BLaER1 treated with 17β-estradiol and CSF1 and Interleukin-3, amounts not matched to agents 10 nM and 100 nM (cell line): ENCODE measurements at regions not wholly inside any gene's neighbourhood (a gene's known extent, or its start where the extent isn't known, plus 50 kb on each side); places are given as distances from the start of the nearest gene placed in this dataset.

Experiments used
- H3K27ac ChIP-seq, 11 experiments: shearing (Covaris generic); formaldehyde crosslinking; 2 replicates each; pipeline ENCODE4 v1.8.1; 2022
- H3K27me3 ChIP-seq, 11 experiments: shearing (Covaris generic); formaldehyde crosslinking; 2 replicates each; pipeline ENCODE4 v1.8.1; 2022
- H3K36me3 ChIP-seq, 11 experiments: shearing (Covaris generic); formaldehyde crosslinking; 2 replicates each; pipeline ENCODE4 v1.8.1; 2022
- H3K4me1 ChIP-seq, 10 experiments: shearing (Covaris generic); formaldehyde crosslinking; 2 replicates each; pipeline ENCODE4 v1.8.1; 2022
- H3K4me2 ChIP-seq, 11 experiments: shearing (Covaris generic); formaldehyde crosslinking; 2 replicates each; pipeline ENCODE4 v1.8.1; 2022
- H3K4me3 ChIP-seq, 10 experiments: shearing (Covaris generic); formaldehyde crosslinking; 2 replicates each; pipeline ENCODE4 v1.8.1; 2022
- H3K9ac ChIP-seq, 11 experiments: shearing (Covaris generic); formaldehyde crosslinking; 2 replicates each; pipeline ENCODE4 v1.8.1; 2022
- H3K9me3 ChIP-seq, 11 experiments: shearing (Covaris generic); formaldehyde crosslinking; replicated peaks in 1 of 11; 2 replicates each; pipeline ENCODE4 v1.8.1; 2022
- H4K20me1 ChIP-seq, 11 experiments: shearing (Covaris generic); formaldehyde crosslinking; 2 replicates each; pipeline ENCODE4 v1.8.1; 2022
- Cebpa-rat ChIP-seq, 11 experiments: shearing (Covaris generic); IDR thresholded peaks; 2 replicates each; pipeline ENCODE4 v1.8.1; 2022

DNA sequence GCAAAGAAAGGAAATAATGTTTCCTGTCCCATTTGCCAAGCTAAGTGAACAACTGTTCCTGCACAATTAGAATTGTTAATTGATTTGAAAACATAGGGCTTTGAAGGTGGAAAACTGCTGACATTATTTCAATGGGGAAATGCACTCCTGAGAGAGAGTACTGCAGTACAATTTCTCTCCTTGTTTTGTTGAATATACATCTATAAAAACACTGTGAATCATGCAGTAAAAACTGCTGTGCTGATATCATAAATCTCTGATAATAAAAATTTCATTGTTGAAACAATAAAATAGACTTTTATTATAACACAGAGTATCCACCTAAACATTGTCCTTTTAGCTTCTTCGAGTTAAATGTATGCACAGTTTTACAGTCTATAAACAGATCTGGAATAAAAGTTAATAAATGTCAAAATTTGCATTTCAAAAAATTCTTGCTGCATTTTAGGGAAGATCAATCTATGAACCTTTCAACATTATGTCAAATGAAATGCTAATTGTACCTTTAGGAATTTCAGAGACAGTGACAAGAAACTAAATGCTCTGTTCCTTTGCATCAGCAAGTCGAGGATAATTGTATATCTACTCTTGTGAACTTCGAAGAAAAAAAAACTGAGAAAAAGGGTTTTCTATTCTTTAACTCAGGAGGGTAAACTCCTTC, 328.2 kb upstream of the DACH1 start:
- Histone ChIP-seq H3K27me3 (no peaks in the 10 kb centered on the region), H3K4me3 (no peak overlapping the region), H3K9me3 (no peaks in the 10 kb centered on the region), H3K4me1 (peaks cover 0 to 8% (median 0%) of the 10 kb centered on the region in 10 experiments; a peak in 2 of 20 replicates), H4K20me1 (no peaks in the 10 kb centered on the region), H3K9ac (no peak overlapping the region), H3K36me3 (no peaks in the 10 kb centered on the region), H3K27ac (no peak overlapping the region), H3K4me2 (no peak overlapping the region)
- no peak for TF ChIP-seq Cebpa-rat (IDR thresholded peaks at IDR 0.05)

DNA sequence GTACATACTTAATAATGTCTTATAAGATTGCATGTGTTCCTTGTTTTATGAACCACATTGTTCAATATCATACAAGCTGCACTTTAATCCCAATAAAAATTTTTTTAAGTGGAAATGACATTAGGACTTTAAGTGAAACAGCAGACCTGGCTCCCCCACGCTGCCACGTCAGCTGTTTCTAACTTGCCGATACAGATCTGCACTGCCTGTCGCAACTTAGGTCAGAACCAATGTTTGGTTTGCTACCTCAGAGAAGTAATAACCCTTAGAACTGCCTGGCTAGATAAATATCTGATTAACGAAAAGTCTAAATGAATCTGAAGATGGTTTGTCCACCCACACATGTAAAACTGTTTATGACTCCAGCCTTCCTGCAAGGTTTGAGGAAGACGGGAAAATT, 327.5 kb upstream of the DACH1 start:
- Histone ChIP-seq H3K9ac (no peak overlapping the region), H3K27me3 (no peaks in the 10 kb centered on the region), H4K20me1 (no peaks in the 10 kb centered on the region)

GRCh38 chr13:72186730-72187422, 319.9 kb upstream of the DACH1 start:
- H3K4me3 ChIP-seq = no peak overlapping the region
- no peaks in the 10 kb centered on the region for H3K4me1 ChIP-seq
- no peak overlapping the region for H3K4me2 ChIP-seq
- no peak overlapping the region for H3K9ac ChIP-seq
- H4K20me1 ChIP-seq = no peaks in the 10 kb centered on the region
- H3K27ac ChIP-seq = no peak overlapping the region
- TF ChIP-seq Cebpa-rat (IDR thresholded peaks at IDR 0.05) = no peak
- H3K36me3 ChIP-seq = no peaks in the 10 kb centered on the region
- H3K9me3 ChIP-seq = no peaks in the 10 kb centered on the region
- H3K27me3 ChIP-seq = no peaks in the 10 kb centered on the region

More for the DNA sequence above, 327.5 kb upstream of the DACH1 start:
- Histone ChIP-seq H3K4me2 (no peak overlapping the region), H3K4me3 (no peak overlapping the region), H3K27ac (no peak overlapping the region), H3K9me3 (no peaks in the 10 kb centered on the region), H3K36me3 (no peaks in the 10 kb centered on the region), H3K4me1 (peaks cover 0 to 8% (median 0%) of the 10 kb centered on the region in 10 experiments; a peak in 2 of 20 replicates)
- TF ChIP-seq Cebpa-rat (IDR thresholded peaks at IDR 0.05) = no peak

DNA sequence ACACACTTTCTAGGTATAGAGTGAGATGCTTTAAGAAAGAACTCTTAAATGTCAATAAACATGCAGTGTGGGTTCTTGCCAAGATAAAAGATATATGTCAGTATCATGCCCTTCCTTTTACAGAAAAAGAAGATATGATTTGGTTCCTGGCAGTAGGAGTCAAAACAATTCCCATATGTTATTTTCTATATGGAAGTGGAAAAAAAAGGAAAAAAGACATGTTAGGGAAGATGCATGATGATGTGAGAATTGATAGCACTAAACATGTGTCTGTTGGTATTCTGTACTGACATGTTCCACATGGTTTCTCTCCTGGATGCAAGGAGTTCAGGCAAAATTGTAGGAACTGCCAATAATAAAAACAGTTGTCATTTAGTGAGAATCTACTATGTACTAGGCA, 318.8 kb upstream of the DACH1 start:
- Histone ChIP-seq H3K9me3 (no peaks in the 10 kb centered on the region), H3K4me1 (no peaks in the 10 kb centered on the region), H3K4me2 (no peak overlapping the region), H3K9ac (no peak overlapping the region), H3K36me3 (no peaks in the 10 kb centered on the region), H3K4me3 (no peak overlapping the region), H3K27me3 (no peaks in the 10 kb centered on the region), H3K27ac (no peak overlapping the region), H4K20me1 (no peaks in the 10 kb centered on the region)
- TF ChIP-seq Cebpa-rat (IDR thresholded peaks at IDR 0.05) = no peak

DNA sequence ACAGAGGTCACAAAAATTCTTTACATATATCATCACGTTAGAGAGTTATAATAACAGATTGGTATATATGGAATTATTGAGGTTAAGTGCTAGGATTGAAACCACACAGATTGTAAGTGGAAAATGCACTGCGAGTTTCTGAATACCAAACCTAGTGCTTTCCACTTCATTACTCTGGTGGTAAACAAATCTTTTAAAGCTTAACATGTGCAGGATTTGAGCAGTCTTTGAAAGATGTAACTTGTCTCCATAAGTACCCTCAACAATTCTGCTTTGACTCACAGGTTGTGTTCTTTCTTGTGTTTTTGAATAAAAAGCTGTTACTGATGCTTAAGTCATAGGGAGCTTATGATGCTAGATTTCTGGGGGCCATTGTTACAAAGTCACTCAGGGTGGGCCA, 314.7 kb upstream of the DACH1 start:
- H3K9me3 ChIP-seq = no peaks in the 10 kb centered on the region
- no peaks in the 10 kb centered on the region for H3K36me3 ChIP-seq
- no peaks in the 10 kb centered on the region for H4K20me1 ChIP-seq
- H3K4me3 ChIP-seq = no peak overlapping the region
- no peak overlapping the region for H3K27ac ChIP-seq
- no peak overlapping the region for H3K4me2 ChIP-seq
- H3K27me3 ChIP-seq = no peaks in the 10 kb centered on the region
- no peaks in the 10 kb centered on the region for H3K4me1 ChIP-seq
- no peak overlapping the region for H3K9ac ChIP-seq
- no peak for TF ChIP-seq Cebpa-rat (IDR thresholded peaks at IDR 0.05)

DNA sequence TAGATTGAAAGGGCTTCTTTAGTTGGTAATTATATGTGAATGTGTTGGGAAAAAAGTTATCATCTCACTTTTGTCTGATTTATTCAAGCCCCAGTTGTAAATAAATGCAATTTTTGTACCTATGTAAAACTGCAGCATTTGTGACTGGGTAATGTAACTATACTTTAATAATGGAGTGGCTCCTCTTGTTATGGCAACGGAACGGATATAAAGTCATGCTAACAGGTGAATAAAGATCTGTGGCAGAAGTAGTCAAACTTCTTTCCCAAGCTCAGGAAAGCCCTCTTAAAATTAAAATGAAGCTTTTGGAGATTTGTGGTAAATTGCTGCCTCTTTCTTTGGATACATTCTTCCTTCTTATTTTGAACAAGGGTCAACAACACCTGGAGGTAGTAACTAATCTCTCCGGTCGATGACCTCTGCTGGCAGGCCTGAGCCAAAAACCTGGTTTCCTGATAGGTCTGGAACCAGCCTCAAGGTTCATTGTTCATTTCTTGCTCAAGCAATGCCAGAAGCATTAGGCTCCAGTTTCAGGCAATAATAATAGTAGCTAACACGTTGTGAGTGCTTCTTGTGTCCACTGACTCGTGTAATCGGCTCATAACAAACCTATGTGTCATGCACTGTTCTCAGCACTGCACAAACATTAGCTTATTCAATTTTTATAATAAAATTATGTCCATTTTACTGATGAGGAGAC, 313.4 kb upstream of the DACH1 start:
- H3K4me3 ChIP-seq = no peak overlapping the region
- H3K4me1 ChIP-seq = no peaks in the 10 kb centered on the region
- TF ChIP-seq Cebpa-rat (IDR thresholded peaks at IDR 0.05) = no peak
- H3K4me2 ChIP-seq = no peak overlapping the region
- H3K36me3 ChIP-seq = no peaks in the 10 kb centered on the region
- no peaks in the 10 kb centered on the region for H3K27me3 ChIP-seq
- H4K20me1 ChIP-seq = no peaks in the 10 kb centered on the region
- no peaks in the 10 kb centered on the region for H3K9me3 ChIP-seq
- no peak overlapping the region for H3K27ac ChIP-seq
- H3K9ac ChIP-seq = no peak overlapping the region

DNA sequence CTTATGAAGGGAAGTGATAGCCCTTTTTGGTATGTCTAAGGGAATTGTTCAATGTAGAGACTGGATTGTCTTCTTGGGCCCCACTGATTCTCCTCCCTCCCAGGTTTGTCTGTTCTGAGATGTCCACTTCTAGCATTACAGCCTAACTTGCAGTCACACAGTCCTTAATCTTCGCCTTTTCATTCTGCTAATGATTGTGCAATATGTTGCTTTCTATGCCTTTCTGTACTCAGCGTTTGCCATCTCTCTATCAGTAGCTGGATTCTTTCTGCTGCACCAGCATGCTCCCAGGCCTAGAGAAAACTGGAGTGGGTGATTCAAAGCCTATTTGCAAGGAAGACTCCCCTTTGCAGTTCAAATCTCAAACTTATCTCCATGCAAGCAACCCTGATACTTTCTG, 307.5 kb upstream of the DACH1 start:
- Histone ChIP-seq H3K4me2 (no peak overlapping the region), H3K9ac (no peak overlapping the region), H3K27me3 (no peaks in the 10 kb centered on the region), H3K36me3 (no peaks in the 10 kb centered on the region), H3K27ac (no peak overlapping the region), H4K20me1 (no peaks in the 10 kb centered on the region), H3K4me3 (no peak overlapping the region), H3K4me1 (no peaks in the 10 kb centered on the region), H3K9me3 (no peaks in the 10 kb centered on the region)
- peak in 6 of 11 experiments; percentile 34 to 85 (median 62); a peak in 10 of 22 replicates for TF ChIP-seq Cebpa-rat (IDR thresholded peaks at IDR 0.05)

DNA sequence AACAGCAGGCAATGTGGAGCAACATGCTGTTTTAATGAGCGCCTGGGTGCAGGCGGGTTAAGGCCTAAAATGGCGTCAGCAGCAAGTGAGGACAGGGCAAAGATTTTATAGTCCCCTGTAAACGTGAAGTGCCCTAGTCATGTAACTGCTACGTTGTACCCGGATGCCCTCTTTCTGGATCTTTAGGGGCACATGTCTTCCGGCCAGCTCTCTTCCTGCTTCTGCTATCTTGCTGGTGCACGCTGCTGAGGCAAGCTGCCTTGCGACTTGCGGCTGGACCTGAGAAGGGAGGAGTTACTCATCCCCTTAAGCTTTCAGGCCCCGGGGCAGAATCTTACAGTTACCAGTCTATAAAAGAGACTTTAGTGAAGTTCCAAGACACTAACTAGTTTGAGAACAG, 303.6 kb upstream of the DACH1 start:
- no peaks in the 10 kb centered on the region for H3K9me3 ChIP-seq
- H3K27ac ChIP-seq = no peak overlapping the region
- no peak overlapping the region for H3K4me3 ChIP-seq
- no peaks in the 10 kb centered on the region for H3K4me1 ChIP-seq
- no peak for TF ChIP-seq Cebpa-rat (IDR thresholded peaks at IDR 0.05)
- H3K36me3 ChIP-seq = no peaks in the 10 kb centered on the region
- no peak overlapping the region for H3K4me2 ChIP-seq
- no peaks in the 10 kb centered on the region for H3K27me3 ChIP-seq
- no peak overlapping the region for H3K9ac ChIP-seq
- H4K20me1 ChIP-seq = no peaks in the 10 kb centered on the region

DNA sequence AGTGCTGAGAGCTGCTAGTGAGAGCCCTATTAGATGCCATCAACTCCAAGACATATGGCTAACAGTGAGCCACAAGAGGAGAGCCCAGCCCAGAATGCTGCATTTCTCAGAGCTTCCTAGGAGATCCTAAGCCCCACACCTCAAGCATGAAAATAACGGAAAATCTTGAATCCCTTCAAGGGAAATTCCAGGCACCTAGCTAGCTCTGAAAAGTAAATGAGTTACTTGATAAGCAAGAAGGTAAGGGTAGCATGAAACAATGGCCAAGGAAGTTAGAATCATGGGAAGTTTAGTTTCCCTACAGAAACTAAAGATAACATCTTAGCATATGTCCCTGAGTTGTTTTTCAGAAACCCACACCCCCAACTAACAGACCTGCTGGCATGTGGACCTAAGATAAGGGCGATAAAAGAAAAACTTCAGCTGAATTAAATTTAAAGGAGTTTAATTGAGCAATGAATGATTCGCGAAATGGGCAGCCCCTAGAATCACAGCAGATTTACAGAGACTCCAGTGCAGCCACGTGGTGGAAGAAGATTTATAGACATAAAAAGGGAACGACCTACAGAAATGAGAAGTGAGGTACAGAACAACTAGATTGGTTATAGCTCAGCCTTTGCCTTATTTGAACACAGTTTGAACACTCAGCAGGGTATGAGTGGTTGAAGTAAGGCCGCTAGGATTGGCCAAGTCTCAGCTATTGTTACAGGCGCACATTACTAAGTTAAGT, 301.3 kb upstream of the DACH1 start:
- no peak overlapping the region for H3K9ac ChIP-seq
- no peaks in the 10 kb centered on the region for H3K9me3 ChIP-seq
- no peak for TF ChIP-seq Cebpa-rat (IDR thresholded peaks at IDR 0.05)
- no peak overlapping the region for H3K4me2 ChIP-seq
- no peaks in the 10 kb centered on the region for H4K20me1 ChIP-seq
- no peaks in the 10 kb centered on the region for H3K36me3 ChIP-seq
- H3K27me3 ChIP-seq = no peaks in the 10 kb centered on the region
- no peak overlapping the region for H3K4me3 ChIP-seq
- no peaks in the 10 kb centered on the region for H3K4me1 ChIP-seq
- H3K27ac ChIP-seq = no peak overlapping the region
